ENCODE measurements at regions not wholly inside any gene's neighbourhood (a gene's known extent, or its start where the extent isn't known, plus 50 kb on each side); places are given as distances from the start of the nearest gene placed in this dataset.

GRCh38 chr13:37457612-37458011 lies 141.0 kb downstream of the POSTN start:
- TF ChIP-seq POLR2AphosphoS5 (IDR thresholded peaks at IDR 0.05; ENCODE audit: low read depth, low read length) = no peak
- TF ChIP-seq, protein P1, sequence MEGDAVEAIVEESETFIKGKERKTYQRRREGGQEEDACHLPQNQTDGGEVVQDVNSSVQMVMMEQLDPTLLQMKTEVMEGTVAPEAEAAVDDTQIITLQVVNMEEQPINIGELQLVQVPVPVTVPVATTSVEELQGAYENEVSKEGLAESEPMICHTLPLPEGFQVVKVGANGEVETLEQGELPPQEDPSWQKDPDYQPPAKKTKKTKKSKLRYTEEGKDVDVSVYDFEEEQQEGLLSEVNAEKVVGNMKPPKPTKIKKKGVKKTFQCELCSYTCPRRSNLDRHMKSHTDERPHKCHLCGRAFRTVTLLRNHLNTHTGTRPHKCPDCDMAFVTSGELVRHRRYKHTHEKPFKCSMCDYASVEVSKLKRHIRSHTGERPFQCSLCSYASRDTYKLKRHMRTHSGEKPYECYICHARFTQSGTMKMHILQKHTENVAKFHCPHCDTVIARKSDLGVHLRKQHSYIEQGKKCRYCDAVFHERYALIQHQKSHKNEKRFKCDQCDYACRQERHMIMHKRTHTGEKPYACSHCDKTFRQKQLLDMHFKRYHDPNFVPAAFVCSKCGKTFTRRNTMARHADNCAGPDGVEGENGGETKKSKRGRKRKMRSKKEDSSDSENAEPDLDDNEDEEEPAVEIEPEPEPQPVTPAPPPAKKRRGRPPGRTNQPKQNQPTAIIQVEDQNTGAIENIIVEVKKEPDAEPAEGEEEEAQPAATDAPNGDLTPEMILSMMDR (IDR thresholded peaks at IDR 0.05 in 2 of 3, conservative IDR thresholded peaks at IDR 0.05 in 1 of 3; ENCODE audit: borderline replicate concordance in 1 of 3, insufficient read depth in 1 of 3, low read depth in 2 of 3, low read length in 2 of 3) = no peak
- TF ChIP-seq CEBPB (IDR thresholded peaks at IDR 0.05; ENCODE audit: low read depth) = no peak
- TF ChIP-seq RAD21 (IDR thresholded peaks at IDR 0.05; ENCODE audit: low read depth) = no peak
- TF ChIP-seq POLR2A (IDR thresholded peaks at IDR 0.05; ENCODE audit: borderline replicate concordance, extremely low read depth, insufficient read depth, insufficient read length) = no peak
- no peak for TF ChIP-seq ZNF274 (IDR thresholded peaks at IDR 0.05; ENCODE audit: low read depth, low read length)
- TF ChIP-seq, protein P2, sequence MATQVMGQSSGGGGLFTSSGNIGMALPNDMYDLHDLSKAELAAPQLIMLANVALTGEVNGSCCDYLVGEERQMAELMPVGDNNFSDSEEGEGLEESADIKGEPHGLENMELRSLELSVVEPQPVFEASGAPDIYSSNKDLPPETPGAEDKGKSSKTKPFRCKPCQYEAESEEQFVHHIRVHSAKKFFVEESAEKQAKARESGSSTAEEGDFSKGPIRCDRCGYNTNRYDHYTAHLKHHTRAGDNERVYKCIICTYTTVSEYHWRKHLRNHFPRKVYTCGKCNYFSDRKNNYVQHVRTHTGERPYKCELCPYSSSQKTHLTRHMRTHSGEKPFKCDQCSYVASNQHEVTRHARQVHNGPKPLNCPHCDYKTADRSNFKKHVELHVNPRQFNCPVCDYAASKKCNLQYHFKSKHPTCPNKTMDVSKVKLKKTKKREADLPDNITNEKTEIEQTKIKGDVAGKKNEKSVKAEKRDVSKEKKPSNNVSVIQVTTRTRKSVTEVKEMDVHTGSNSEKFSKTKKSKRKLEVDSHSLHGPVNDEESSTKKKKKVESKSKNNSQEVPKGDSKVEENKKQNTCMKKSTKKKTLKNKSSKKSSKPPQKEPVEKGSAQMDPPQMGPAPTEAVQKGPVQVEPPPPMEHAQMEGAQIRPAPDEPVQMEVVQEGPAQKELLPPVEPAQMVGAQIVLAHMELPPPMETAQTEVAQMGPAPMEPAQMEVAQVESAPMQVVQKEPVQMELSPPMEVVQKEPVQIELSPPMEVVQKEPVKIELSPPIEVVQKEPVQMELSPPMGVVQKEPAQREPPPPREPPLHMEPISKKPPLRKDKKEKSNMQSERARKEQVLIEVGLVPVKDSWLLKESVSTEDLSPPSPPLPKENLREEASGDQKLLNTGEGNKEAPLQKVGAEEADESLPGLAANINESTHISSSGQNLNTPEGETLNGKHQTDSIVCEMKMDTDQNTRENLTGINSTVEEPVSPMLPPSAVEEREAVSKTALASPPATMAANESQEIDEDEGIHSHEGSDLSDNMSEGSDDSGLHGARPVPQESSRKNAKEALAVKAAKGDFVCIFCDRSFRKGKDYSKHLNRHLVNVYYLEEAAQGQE (IDR thresholded peaks at IDR 0.05; ENCODE audit: low read depth) = no peak
- no peak for TF ChIP-seq SP1 (IDR thresholded peaks at IDR 0.05; ENCODE audit: low read depth)
- no peak for TF ChIP-seq ELF1 (IDR thresholded peaks at IDR 0.05; ENCODE audit: borderline replicate concordance, low read depth)
- no peak for TF ChIP-seq CBX3 (IDR thresholded peaks at IDR 0.05; ENCODE audit: low read depth)
- no peak for TF ChIP-seq EGR1 (IDR thresholded peaks at IDR 0.05; ENCODE audit: low read depth)
- TF ChIP-seq YY1 (IDR thresholded peaks at IDR 0.05; ENCODE audit: extremely low read depth, insufficient replicate concordance, low read depth, low read length) = no peak
- TF ChIP-seq EZH2 (IDR thresholded peaks at IDR 0.05) = no peak

All from HCT116 (cell line).